HepG2 (cell line): ENCODE measurements at regions not wholly inside any gene's neighbourhood (a gene's known extent, or its start where the extent isn't known, plus 50 kb on each side); places are given as distances from the start of the nearest gene placed in this dataset.

Experiments
- ATAC-seq: fragments of 200-7000 bp; cut with Tn5 transposase; 3 replicates; pipeline ENCODE4 v1.9.1; 2020; ENCODE audit warnings: mild to moderate bottlenecking, moderate library complexity
- BruUV-seq: library from RNA; stranded (reverse); fragments of 400-500 nt; replicated peaks from 2 replicates; lab custom pipeline; 2021; lab: Mats Ljungman, UMichigan
- CTCF ChIA-PET: fragments of 300-600 bp; formaldehyde crosslinking; extraction: SDS; loops from one replicate; lab custom pipeline; 2021; ENCODE audit warnings: low total read pairs, inconsistent platforms, low intra/inter-chr PET ratio; lab: Yijun Ruan, JAX
- POLR2A ChIA-PET: fragments of 350-600 bp; sonication (Branson Sonifier 250); formaldehyde crosslinking; loops from one replicate; lab custom pipeline; 2020; ENCODE audit warnings: antibody characterized with exemption, inconsistent platforms; lab: Yijun Ruan, JAX
- DNase-seq: peaks from one replicate; pipeline ENCODE4 v3.0.0-alpha.2; 2015; ENCODE audit warnings: low spot score
- FAIRE-seq: peaks from 3 replicates; lab custom pipeline; 2011; peaks lifted over from hg19 to GRCh38; lab: Jason Lieb, UNC
- H2AFZ ChIP-seq: one replicate; pipeline ENCODE4 v1.6.1; 2011; ENCODE audit warnings: low read length, inconsistent platforms
- H3K27ac ChIP-seq: fragments of 300-600 bp; 3 replicates; pipeline ENCODE4 v1.8.0; 2011; ENCODE audit warnings: mixed run types, mild to moderate bottlenecking, mixed read lengths, low read length, inconsistent platforms; ENCODE audit not compliant: insufficient read depth; ENCODE audit errors: extremely low read length
- H3K27me3 ChIP-seq, 2 experiments: fragments of 200-600 bp in 1 of 2; 2 replicates in 1 of 2; 3 replicates in 1 of 2; pipeline versions ENCODE4 v1.6.0 to v1.8.0; 2011; ENCODE audit warnings: low read length in 2 of 2, mild to moderate bottlenecking in 2 of 2, moderate library complexity in 2 of 2, inconsistent platforms in 1 of 2; ENCODE audit not compliant: insufficient read depth in 2 of 2, control insufficient read depth in 1 of 2
- H3K36me3 ChIP-seq, 2 experiments: fragments of 200-600 bp in 1 of 2; replicated peaks in 1 of 2; 2 replicates in 1 of 2; 3 replicates in 1 of 2; pipeline versions ENCODE4 v1.5.1 to v1.8.0; 2011; ENCODE audit warnings: low read length in 2 of 2, inconsistent platforms in 1 of 2; ENCODE audit not compliant: insufficient read depth in 2 of 2, control insufficient read depth in 1 of 2
- H3K4me1 ChIP-seq: 2 replicates; pipeline ENCODE4 v1.5.1; 2012; ENCODE audit warnings: low read length, inconsistent platforms; ENCODE audit not compliant: insufficient read depth
- H3K4me2 ChIP-seq: 2 replicates; pipeline ENCODE4 v1.6.0; 2011; ENCODE audit warnings: low read depth, low read length, inconsistent platforms
- H3K4me3 ChIP-seq, 3 experiments: fragments of 200-600 bp in 1 of 3; sonication (generic), shearing (Covaris generic) in 1 of 3; replicated peaks in 1 of 3; 2 replicates each; pipeline ENCODE4 v1.5.1; 2011 to 2016; ENCODE audit warnings: low read length in 3 of 3, inconsistent platforms in 2 of 3, low read depth in 2 of 3, mild to moderate bottlenecking in 2 of 3, control low read depth in 1 of 3, mixed read lengths in 1 of 3; ENCODE audit not compliant: insufficient read depth in 1 of 3
- H3K79me2 ChIP-seq: one replicate; pipeline ENCODE4 v1.6.1; 2011; ENCODE audit warnings: low read length, inconsistent platforms; ENCODE audit not compliant: insufficient read depth
- H3K9ac ChIP-seq: 2 replicates; pipeline ENCODE4 v1.6.0; 2011; ENCODE audit warnings: mild to moderate bottlenecking, low read depth, low read length, inconsistent platforms; ENCODE audit not compliant: insufficient read depth
- H3K9me3 ChIP-seq: 2 replicates; pipeline ENCODE4 v1.5.1; 2012; ENCODE audit warnings: mild to moderate bottlenecking, low read length
- H4K20me1 ChIP-seq: 2 replicates; pipeline ENCODE4 v1.6.0; 2011; ENCODE audit warnings: inconsistent platforms, mild to moderate bottlenecking, low read length, moderate library complexity; ENCODE audit not compliant: insufficient read depth
- CCDC6 ChIP-seq: sonication (generic); formaldehyde crosslinking; IDR thresholded peaks from 2 replicates; pipeline ENCODE4 v1.8.1; 2022; ENCODE audit warnings: mild to moderate bottlenecking, missing genetic modification reagents, moderate library complexity
- CEBPG ChIP-seq: IDR thresholded peaks from 2 replicates; pipeline ENCODE4 v1.6.1; 2016
- EED ChIP-seq: sonication (generic); formaldehyde crosslinking; IDR thresholded peaks from 2 replicates; pipeline ENCODE4 v1.5.0; 2020; ENCODE audit warnings: mild to moderate bottlenecking, missing genetic modification reagents
- HOXA7 ChIP-seq: sonication (generic); formaldehyde crosslinking; IDR thresholded peaks from 2 replicates; pipeline ENCODE4 v1.8.1; 2022; ENCODE audit warnings: mild to moderate bottlenecking, missing genetic modification reagents, moderate library complexity
- MED8 ChIP-seq: sonication (generic); formaldehyde crosslinking; IDR thresholded peaks from 2 replicates; pipeline ENCODE4 v1.8.1; 2023; ENCODE audit warnings: mild to moderate bottlenecking, missing genetic modification reagents; ENCODE audit not compliant: insufficient replicate concordance
- MIER3 ChIP-seq: IDR thresholded peaks from 2 replicates; pipeline ENCODE4 v1.6.1; 2016; ENCODE audit warnings: missing compliant biosample characterization, borderline replicate concordance
- NFIB ChIP-seq: sonication (generic); formaldehyde crosslinking; IDR thresholded peaks from 2 replicates; pipeline ENCODE4 v1.9.0; 2021; ENCODE audit warnings: missing genetic modification reagents, mild to moderate bottlenecking, borderline replicate concordance
- SP2 ChIP-seq: sonication (generic); formaldehyde crosslinking; IDR thresholded peaks from 2 replicates; pipeline ENCODE4 v1.5.1; 2020; ENCODE audit warnings: mild to moderate bottlenecking, missing genetic modification reagents
- SRY ChIP-seq: sonication (generic); formaldehyde crosslinking; IDR thresholded peaks from 2 replicates; pipeline ENCODE4 v1.8.0; 2022; ENCODE audit warnings: mild to moderate bottlenecking, missing genetic modification reagents
- WIZ ChIP-seq: sonication (generic); formaldehyde crosslinking; IDR thresholded peaks from 2 replicates; pipeline ENCODE4 v1.5.1; 2020; ENCODE audit warnings: mild to moderate bottlenecking, missing genetic modification reagents
- ZKSCAN5 ChIP-seq: sonication (generic); formaldehyde crosslinking; IDR thresholded peaks from 2 replicates; pipeline ENCODE4 v1.5.1; 2020; ENCODE audit warnings: mild to moderate bottlenecking, missing genetic modification reagents
- ZMYM4 ChIP-seq: sonication (generic); formaldehyde crosslinking; IDR thresholded peaks from 2 replicates; pipeline ENCODE4 v1.8.1; 2023; ENCODE audit warnings: mild to moderate bottlenecking, missing genetic modification reagents
- ZNF264 ChIP-seq: sonication (generic); formaldehyde crosslinking; IDR thresholded peaks from 2 replicates; pipeline ENCODE4 v1.4.0; 2020; ENCODE audit warnings: missing genetic modification reagents
- ZNF441 ChIP-seq: sonication (generic); formaldehyde crosslinking; IDR thresholded peaks from 2 replicates; pipeline ENCODE4 v1.7.0; 2021; ENCODE audit warnings: missing genetic modification reagents, borderline replicate concordance
- ZNF660 ChIP-seq: sonication (generic); formaldehyde crosslinking; IDR thresholded peaks from 2 replicates; pipeline ENCODE4 v1.5.1; 2020; ENCODE audit warnings: mild to moderate bottlenecking, low read depth, missing genetic modification reagents, borderline replicate concordance
- ZNF724P ChIP-seq: sonication (generic); formaldehyde crosslinking; IDR thresholded peaks from 2 replicates; pipeline ENCODE4 v1.8.0; 2022; ENCODE audit warnings: missing genetic modification reagents, borderline replicate concordance
- ZZZ3 ChIP-seq: sonication (generic); formaldehyde crosslinking; IDR thresholded peaks from 2 replicates; pipeline ENCODE4 v1.4.0; 2020; ENCODE audit warnings: missing genetic modification reagents, mild to moderate bottlenecking, borderline replicate concordance
- WGBS: methylation state at CpG from one replicate; pipeline ENCODE4 v1.1.6; 2017; ENCODE audit warnings: low lambda C conversion rate; 5-methylcytosine and 5-hydroxymethylcytosine counted together
- in situ Hi-C: cut with HindIII; loops from 2 replicates; pipeline ENCODE4 v1.10.0; 2017; ENCODE audit warnings: low pct_unique_long_range_greater_than_20kb; ENCODE audit not compliant: extremely low pct_ligation_motif_present
- intact Hi-C: fragments of 100-400 bp; cut with micrococcal nuclease; formaldehyde crosslinking; loops from one replicate; pipeline ENCODE4 v1.10.0; 2022; ENCODE audit not compliant: unreplicated experiment
- TF ChIP-seq, protein P1 (sequence below): sonication (generic); formaldehyde crosslinking; IDR thresholded peaks from 2 replicates; pipeline ENCODE4 v1.8.1; 2022; ENCODE audit warnings: low read depth, mild to moderate bottlenecking, missing genetic modification reagents
- TF ChIP-seq, protein P2 (sequence below): sonication (generic); formaldehyde crosslinking; IDR thresholded peaks from 2 replicates; pipeline ENCODE4 v1.8.0; 2022; ENCODE audit warnings: missing genetic modification reagents, mild to moderate bottlenecking, moderate library complexity, borderline replicate concordance
- TF ChIP-seq, protein P3 (sequence below): sonication (generic); formaldehyde crosslinking; IDR thresholded peaks from 2 replicates; pipeline ENCODE4 v1.4.0; 2020; ENCODE audit warnings: missing genetic modification reagents, borderline replicate concordance

DNA sequence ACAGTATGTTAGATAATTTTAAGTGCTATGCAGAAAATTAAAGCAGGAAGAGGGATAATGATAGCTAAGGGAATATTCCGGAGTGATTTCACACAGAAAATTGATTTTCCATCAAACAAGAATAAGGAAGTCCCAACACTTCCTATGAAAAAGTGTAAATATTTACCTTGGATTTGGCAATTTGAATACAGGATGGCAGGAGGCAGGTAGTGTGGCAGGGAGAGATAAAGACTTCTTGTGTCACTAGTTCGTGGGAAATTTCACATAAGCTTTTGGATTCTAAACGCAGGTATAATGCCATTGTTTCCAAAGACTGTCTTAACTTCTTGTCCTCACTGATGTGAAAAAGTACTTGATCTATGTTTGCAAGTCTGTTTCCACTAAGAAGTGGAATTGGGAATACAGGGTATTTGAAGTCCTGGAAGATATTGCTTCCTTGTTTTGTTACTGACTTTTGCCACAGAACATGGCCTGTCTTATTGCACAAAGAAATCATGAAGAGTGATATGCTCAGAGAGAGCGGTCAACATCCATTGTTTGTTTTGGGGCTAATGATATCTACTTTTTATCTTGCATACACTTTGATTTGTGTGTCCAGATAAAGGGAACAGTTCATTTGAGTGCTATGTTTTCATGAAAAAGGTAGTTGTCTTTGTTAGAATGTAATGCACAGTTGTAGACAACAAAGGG is 1216.1 kb upstream of the FAM98A start:
- POLR2A ChIA-PET = no interaction called here
- BruUV-seq = no TSS peak
- Histone ChIP-seq H3K36me3 (no peaks in the 10 kb centered on the region), H3K4me2 (no peak overlapping the region), H3K9ac (no peak overlapping the region), H3K79me2 (no peaks in the 10 kb centered on the region), H3K4me3 (no peak overlapping the region), H3K27ac (no peak overlapping the region), H4K20me1 (no peaks in the 10 kb centered on the region), H2AFZ (no peak overlapping the region), H3K27me3 (no peaks in the 10 kb centered on the region), H3K4me1 (no peaks in the 10 kb centered on the region), H3K9me3 (no peaks in the 10 kb centered on the region; the same call in 1 of the 2 replicates)
- ATAC-seq (no peak), DNase-seq (no peak), FAIRE-seq (no peak)
- CTCF ChIA-PET = no interaction called here
- 7% methylated on average over 4 of the region's 4 CpGs for WGBS
- in situ Hi-C loops (no loop called here), intact Hi-C loops (no loop called here)
- TF ChIP-seq ZZZ3 (CRISPR knock-in tag) = no peak
- TF ChIP-seq, protein P1, sequence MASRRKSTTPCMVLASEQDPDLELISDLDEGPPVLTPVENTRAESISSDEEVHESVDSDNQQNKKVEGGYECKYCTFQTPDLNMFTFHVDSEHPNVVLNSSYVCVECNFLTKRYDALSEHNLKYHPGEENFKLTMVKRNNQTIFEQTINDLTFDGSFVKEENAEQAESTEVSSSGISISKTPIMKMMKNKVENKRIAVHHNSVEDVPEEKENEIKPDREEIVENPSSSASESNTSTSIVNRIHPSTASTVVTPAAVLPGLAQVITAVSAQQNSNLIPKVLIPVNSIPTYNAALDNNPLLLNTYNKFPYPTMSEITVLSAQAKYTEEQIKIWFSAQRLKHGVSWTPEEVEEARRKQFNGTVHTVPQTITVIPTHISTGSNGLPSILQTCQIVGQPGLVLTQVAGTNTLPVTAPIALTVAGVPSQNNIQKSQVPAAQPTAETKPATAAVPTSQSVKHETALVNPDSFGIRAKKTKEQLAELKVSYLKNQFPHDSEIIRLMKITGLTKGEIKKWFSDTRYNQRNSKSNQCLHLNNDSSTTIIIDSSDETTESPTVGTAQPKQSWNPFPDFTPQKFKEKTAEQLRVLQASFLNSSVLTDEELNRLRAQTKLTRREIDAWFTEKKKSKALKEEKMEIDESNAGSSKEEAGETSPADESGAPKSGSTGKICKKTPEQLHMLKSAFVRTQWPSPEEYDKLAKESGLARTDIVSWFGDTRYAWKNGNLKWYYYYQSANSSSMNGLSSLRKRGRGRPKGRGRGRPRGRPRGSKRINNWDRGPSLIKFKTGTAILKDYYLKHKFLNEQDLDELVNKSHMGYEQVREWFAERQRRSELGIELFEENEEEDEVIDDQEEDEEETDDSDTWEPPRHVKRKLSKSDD = no peak
- TF ChIP-seq CCDC6 = no peak
- TF ChIP-seq NFIB = no peak
- TF ChIP-seq HOXA7 = no peak
- TF ChIP-seq, protein P2, sequence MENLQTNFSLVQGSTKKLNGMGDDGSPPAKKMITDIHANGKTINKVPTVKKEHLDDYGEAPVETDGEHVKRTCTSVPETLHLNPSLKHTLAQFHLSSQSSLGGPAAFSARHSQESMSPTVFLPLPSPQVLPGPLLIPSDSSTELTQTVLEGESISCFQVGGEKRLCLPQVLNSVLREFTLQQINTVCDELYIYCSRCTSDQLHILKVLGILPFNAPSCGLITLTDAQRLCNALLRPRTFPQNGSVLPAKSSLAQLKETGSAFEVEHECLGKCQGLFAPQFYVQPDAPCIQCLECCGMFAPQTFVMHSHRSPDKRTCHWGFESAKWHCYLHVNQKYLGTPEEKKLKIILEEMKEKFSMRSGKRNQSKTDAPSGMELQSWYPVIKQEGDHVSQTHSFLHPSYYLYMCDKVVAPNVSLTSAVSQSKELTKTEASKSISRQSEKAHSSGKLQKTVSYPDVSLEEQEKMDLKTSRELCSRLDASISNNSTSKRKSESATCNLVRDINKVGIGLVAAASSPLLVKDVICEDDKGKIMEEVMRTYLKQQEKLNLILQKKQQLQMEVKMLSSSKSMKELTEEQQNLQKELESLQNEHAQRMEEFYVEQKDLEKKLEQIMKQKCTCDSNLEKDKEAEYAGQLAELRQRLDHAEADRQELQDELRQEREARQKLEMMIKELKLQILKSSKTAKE (CRISPR knock-in tag) = no peak
- TF ChIP-seq WIZ (CRISPR knock-in tag) = no peak
- TF ChIP-seq MED8 (CRISPR knock-in tag) = no peak
- no peak for TF ChIP-seq ZNF660 (CRISPR knock-in tag)
- TF ChIP-seq ZMYM4 (CRISPR knock-in tag) = no peak
- no peak for TF ChIP-seq SP2
- TF ChIP-seq EED (CRISPR knock-in tag) = no peak
- no peak for TF ChIP-seq ZNF441 (CRISPR knock-in tag)
- TF ChIP-seq ZNF264 (CRISPR knock-in tag) = no peak
- TF ChIP-seq MIER3 (CRISPR knock-in tag) = no peak
- TF ChIP-seq, protein P3, sequence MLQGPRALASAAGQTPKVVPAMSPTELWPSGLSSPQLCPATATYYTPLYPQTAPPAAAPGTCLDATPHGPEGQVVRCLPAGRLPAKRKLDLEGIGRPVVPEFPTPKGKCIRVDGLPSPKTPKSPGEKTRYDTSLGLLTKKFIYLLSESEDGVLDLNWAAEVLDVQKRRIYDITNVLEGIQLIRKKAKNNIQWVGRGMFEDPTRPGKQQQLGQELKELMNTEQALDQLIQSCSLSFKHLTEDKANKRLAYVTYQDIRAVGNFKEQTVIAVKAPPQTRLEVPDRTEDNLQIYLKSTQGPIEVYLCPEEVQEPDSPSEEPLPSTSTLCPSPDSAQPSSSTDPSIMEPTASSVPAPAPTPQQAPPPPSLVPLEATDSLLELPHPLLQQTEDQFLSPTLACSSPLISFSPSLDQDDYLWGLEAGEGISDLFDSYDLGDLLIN (CRISPR knock-in tag) = no peak
- no peak for TF ChIP-seq ZKSCAN5 (CRISPR knock-in tag)
- TF ChIP-seq CEBPG = no peak
- no peak for TF ChIP-seq ZNF724P
- no peak for TF ChIP-seq SRY
